Subcutaneous abdominal adipose tissue (tissue), 5 donors: ENCODE measurements at regions not wholly inside any gene's neighbourhood (a gene's known extent, or its start where the extent isn't known, plus 50 kb on each side); places are given as distances from the start of the nearest gene placed in this dataset.
"Not testable (repeated sequence)": the region's sequence is repeated elsewhere in the genome, so short reads cannot be mapped to it uniquely, and the experiment has no call there.

Experiments
- H3K27ac ChIP-seq: one replicate; pipeline ENCODE4 v1.7.0; 2013; ENCODE audit warnings: low read depth, mild to moderate bottlenecking, inconsistent platforms, low read length, moderate library complexity
- H3K27me3 ChIP-seq, 5 donors: one replicate each; pipeline ENCODE4 v1.7.0; 2013; ENCODE audit warnings: low read length in 5 of 5, inconsistent platforms in 1 of 5; ENCODE audit not compliant: control insufficient read depth in 5 of 5, insufficient read depth in 4 of 5
- H3K36me3 ChIP-seq, 5 donors: one replicate each; pipeline ENCODE4 v1.7.0; 2013; ENCODE audit warnings: low read length in 5 of 5; ENCODE audit not compliant: control insufficient read depth in 5 of 5, insufficient read depth in 5 of 5
- H3K4me1 ChIP-seq, 5 donors: one replicate each; pipeline ENCODE4 v1.7.0; 2013; ENCODE audit warnings: low read length in 5 of 5, mild to moderate bottlenecking in 3 of 5, moderate library complexity in 1 of 5; ENCODE audit not compliant: control insufficient read depth in 5 of 5, insufficient read depth in 5 of 5
- H3K4me3 ChIP-seq, 5 donors: one replicate each; pipeline ENCODE4 v1.7.0; 2013; ENCODE audit warnings: low read length in 5 of 5, low read depth in 1 of 5
- H3K9ac ChIP-seq, 5 donors: one replicate each; pipeline ENCODE4 v1.7.0; 2013; ENCODE audit warnings: low read length in 5 of 5, mild to moderate bottlenecking in 4 of 5, moderate library complexity in 3 of 5
- H3K9me3 ChIP-seq, 5 donors: one replicate each; pipeline ENCODE4 v1.7.0; 2013; ENCODE audit warnings: low read length in 5 of 5; ENCODE audit not compliant: control insufficient read depth in 5 of 5
- donor health status: healthy.
- donor health status: healthy.
- donor health status: healthy.
- donor health status: healthy.
- donor health status: healthy.

DNA sequence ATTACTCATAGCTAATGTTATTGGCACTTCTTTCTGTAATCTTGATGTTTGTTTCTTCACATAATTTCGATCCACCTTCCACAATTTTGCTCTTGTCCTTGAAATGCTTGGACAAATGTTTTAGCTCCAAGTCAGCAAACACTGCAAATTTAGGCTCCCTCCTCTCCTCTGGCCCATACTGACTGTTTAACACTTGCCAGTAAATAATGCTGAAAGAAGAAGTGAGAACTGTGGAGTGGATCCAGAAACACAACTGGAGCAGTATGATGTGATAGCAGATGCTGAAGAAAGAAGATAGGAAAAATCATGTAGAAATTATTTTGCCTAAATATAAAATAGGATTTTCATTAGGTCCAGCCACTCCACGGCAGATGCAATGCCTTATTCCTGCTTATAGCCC lies 415.0 kb upstream of the GYPC start:
- no peaks in the 10 kb centered on the region for H3K36me3 ChIP-seq
- no peaks in the 10 kb centered on the region for H3K9me3 ChIP-seq
- no peaks in the 10 kb centered on the region for H3K27me3 ChIP-seq
- H3K4me1 ChIP-seq, result no peaks in the 10 kb centered on the region
- no peak overlapping the region for H3K27ac ChIP-seq
- no peak overlapping the region for H3K9ac ChIP-seq
- no peak overlapping the region for H3K4me3 ChIP-seq

DNA sequence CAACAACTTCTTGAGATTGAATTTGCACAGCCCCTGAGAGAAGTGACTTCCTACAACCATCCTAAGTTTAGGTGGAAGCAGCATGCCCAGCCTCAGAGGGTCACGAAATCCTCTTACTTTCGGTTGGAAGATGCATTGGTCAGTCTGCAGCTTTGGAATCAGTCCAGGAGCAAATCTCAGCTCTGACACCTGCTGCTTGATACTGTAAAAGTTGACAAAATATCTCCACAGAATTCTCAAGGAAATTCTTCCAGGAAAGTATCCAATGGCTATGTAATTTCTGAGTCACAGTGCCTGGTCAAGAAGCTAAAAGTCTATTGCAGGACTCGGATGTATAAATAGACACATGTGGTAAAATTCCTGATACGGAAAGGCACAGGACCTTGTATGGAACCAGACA lies 414.5 kb upstream of the GYPC start:
- Histone ChIP-seq H3K9ac (no peak overlapping the region), H3K27ac (no peak overlapping the region), H3K4me1 (no peaks in the 10 kb centered on the region), H3K4me3 (no peak overlapping the region), H3K9me3 (no peaks in the 10 kb centered on the region), H3K27me3 (no peaks in the 10 kb centered on the region), H3K36me3 (no peaks in the 10 kb centered on the region)

DNA sequence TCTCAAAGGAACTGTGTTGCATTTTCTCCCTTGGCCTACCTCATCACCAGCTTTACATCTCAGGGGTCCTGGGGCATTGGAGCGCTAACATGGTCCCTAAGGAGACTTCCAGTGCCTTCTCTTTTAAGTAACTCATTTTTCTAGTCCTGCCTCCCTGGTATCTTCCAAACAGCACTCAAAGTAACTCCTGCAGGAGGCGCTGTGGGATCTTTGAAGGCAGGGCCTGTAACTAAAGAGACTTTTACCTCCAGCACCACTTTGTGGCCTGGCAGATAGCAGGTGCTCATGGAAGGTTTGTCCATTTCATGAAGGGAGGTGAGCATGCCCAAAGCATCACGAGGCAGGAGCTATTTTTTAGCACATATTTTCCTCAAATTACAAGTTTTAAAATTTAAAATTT lies 411.0 kb upstream of the GYPC start:
- H3K9ac ChIP-seq, result no peak overlapping the region

GRCh38 chr2:126253669-126254068 lies 402.3 kb upstream of the GYPC start:
- Histone ChIP-seq H3K27ac (no peak overlapping the region), H3K36me3 (no peaks in the 10 kb centered on the region), H3K4me3 (no peak overlapping the region), H3K9me3 (peaks cover 0 to 5% (median 0%) of the 10 kb centered on the region in 5 donors), H3K4me1 (no peaks in the 10 kb centered on the region), H3K9ac (no peak overlapping the region), H3K27me3 (no peaks in the 10 kb centered on the region)

More for the DNA sequence above, 411.0 kb upstream of the GYPC start:
- Histone ChIP-seq H3K27me3 (no peaks in the 10 kb centered on the region), H3K4me1 (no peaks in the 10 kb centered on the region), H3K9me3 (no peaks in the 10 kb centered on the region), H3K4me3 (no peak overlapping the region), H3K36me3 (no peaks in the 10 kb centered on the region), H3K27ac (no peak overlapping the region)

DNA sequence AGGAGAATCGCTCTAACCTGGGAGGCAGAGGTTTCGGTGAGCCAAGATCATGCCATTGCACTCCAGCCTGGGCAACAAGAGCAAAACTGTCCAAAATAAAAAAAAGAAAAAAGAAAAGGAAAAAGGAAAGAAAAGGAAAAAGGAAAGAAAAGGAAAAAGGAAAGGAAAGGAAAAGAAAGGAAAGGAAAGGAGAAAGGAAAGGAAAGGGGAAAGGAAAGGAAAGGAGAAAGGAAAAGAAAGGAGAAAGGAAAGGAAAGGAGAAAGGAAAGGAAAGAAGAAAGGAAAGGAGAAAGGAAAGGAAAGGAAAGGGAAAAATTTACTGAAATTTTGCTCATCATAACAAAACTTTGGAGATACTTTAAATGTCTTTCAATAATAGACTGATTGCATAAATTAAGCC lies 391.3 kb upstream of the GYPC start:
- Histone ChIP-seq H3K27ac (no peak overlapping the region), H3K4me3 (no peak overlapping the region), H3K36me3 (no peaks in the 10 kb centered on the region), H3K4me1 (no peaks in the 10 kb centered on the region), H3K9me3 (no peaks in the 10 kb centered on the region), H3K9ac (no peak overlapping the region), H3K27me3 (no peaks in the 10 kb centered on the region)

GRCh38 chr2:126269911-126270310 lies 386.0 kb upstream of the GYPC start:
- Histone ChIP-seq H3K9ac (no peak overlapping the region), H3K27me3 (no peaks in the 10 kb centered on the region)

GRCh38 chr2:126270587-126270986 lies 385.4 kb upstream of the GYPC start:
- no peaks in the 10 kb centered on the region for H3K36me3 ChIP-seq
- H3K4me3 ChIP-seq, result no peak overlapping the region
- no peaks in the 10 kb centered on the region for H3K4me1 ChIP-seq
- no peak overlapping the region for H3K27ac ChIP-seq
- no peaks in the 10 kb centered on the region for H3K9me3 ChIP-seq
- no peak overlapping the region for H3K9ac ChIP-seq
- peaks cover 0 to 3% (median 0%) of the 10 kb centered on the region in 5 donors for H3K27me3 ChIP-seq

More at GRCh38 chr2:126269911-126270310, 386.0 kb upstream of the GYPC start:
- Histone ChIP-seq H3K27ac (no peak overlapping the region), H3K4me1 (no peaks in the 10 kb centered on the region), H3K9me3 (no peaks in the 10 kb centered on the region), H3K36me3 (no peaks in the 10 kb centered on the region), H3K4me3 (no peak overlapping the region)

GRCh38 chr2:126272401-126272800 lies 383.6 kb upstream of the GYPC start:
- H3K36me3 ChIP-seq, result no peaks in the 10 kb centered on the region
- H3K9ac ChIP-seq, result no peak overlapping the region
- no peaks in the 10 kb centered on the region for H3K9me3 ChIP-seq
- H3K27ac ChIP-seq, result no peak overlapping the region
- H3K4me1 ChIP-seq, result no peaks in the 10 kb centered on the region
- no peak overlapping the region for H3K4me3 ChIP-seq
- peaks cover 0 to 3% (median 0%) of the 10 kb centered on the region in 5 donors for H3K27me3 ChIP-seq

DNA sequence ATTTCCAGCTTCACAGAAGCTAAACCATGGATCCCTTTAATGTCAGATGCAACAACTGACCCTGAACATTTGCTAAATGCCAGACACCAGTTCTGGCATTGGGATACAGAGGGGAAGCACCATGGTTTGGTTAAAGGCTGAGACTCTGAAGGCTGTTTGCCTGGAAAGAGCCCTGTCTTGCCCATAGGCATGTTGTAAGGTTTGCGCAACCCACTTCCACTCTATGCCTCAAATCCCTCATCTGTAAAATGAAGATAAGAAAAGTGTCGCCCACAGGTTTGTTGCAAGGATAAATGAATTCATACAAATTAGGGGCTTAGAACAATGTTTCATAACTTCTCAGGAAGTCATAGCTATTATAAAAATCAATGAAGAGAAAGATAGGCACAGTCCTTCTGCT lies 380.9 kb upstream of the GYPC start:
- Histone ChIP-seq H3K4me3 (no peak overlapping the region), H3K27me3 (peaks cover 0 to 3% (median 0%) of the 10 kb centered on the region in 5 donors), H3K27ac (no peak overlapping the region), H3K9me3 (no peaks in the 10 kb centered on the region), H3K4me1 (no peaks in the 10 kb centered on the region), H3K36me3 (no peaks in the 10 kb centered on the region), H3K9ac (no peak overlapping the region)

DNA sequence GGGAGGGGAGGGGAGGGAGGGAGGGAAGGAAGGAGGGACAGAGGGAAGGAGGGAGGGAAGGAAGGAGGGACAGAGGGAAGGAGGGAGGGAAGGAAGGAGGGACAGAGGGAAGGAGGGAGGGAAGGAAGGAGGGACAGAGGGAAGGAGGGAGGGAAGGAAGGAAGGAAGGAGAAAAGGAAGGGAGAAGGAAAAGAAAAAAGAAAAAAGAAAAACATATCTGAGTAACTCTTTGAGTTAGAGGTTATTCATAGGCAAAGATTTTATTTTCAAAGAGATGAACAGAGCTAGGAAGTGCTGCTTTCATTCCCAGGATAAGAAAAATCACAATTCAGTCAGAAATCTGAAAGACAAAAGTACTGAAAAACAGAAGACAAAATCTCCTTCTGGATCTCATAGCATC lies 379.7 kb upstream of the GYPC start:
- not testable (repeated sequence) for H3K9ac ChIP-seq, H3K36me3 ChIP-seq, H3K4me3 ChIP-seq, H3K27ac ChIP-seq, H3K27me3 ChIP-seq, H3K4me1 ChIP-seq, H3K9me3 ChIP-seq

GRCh38 chr2:126288362-126288761 lies 367.6 kb upstream of the GYPC start:
- Histone ChIP-seq H3K4me3 (no peak overlapping the region), H3K9me3 (no peaks in the 10 kb centered on the region), H3K27ac (no peak overlapping the region), H3K27me3 (no peaks in the 10 kb centered on the region), H3K4me1 (no peaks in the 10 kb centered on the region), H3K9ac (no peak overlapping the region), H3K36me3 (no peaks in the 10 kb centered on the region)
